Epithelial cell of proximal tubule (primary cell): ENCODE measurements at regions not wholly inside any gene's neighbourhood (a gene's known extent, or its start where the extent isn't known, plus 50 kb on each side); places are given as distances from the start of the nearest gene placed in this dataset.

Experiments used
- DNase-seq: peaks from one replicate; pipeline ENCODE4 v3.0.0-alpha.2; 2011; ENCODE audit warnings: low read depth
- H3K4me3 ChIP-seq: 2 replicates; pipeline ENCODE4 v1.5.1; 2011; ENCODE audit warnings: low read depth, mild to moderate bottlenecking, low read length
- CTCF ChIP-seq: conservative IDR thresholded peaks from 2 replicates; pipeline ENCODE4 v1.5.1; 2012; ENCODE audit warnings: low read depth, mild to moderate bottlenecking, low read length

- TF ChIP-seq CTCF, result no peak
- no peak for DNase-seq
- no peak overlapping the region for H3K4me3 ChIP-seq
Measured at GRCh38 chr2:234770031-234770506, 181.7 kb upstream of the SH3BP4 start.

- no peak for TF ChIP-seq CTCF
- H3K4me3 ChIP-seq, result no peak overlapping the region
- DNase-seq, result no peak
Measured at GRCh38 chr2:234768608-234769196, 183.1 kb upstream of the SH3BP4 start.

- H3K4me3 ChIP-seq, result no peak overlapping the region
- no peak for DNase-seq
- TF ChIP-seq CTCF, result no peak
Measured at GRCh38 chr2:234765279-234765678, 186.5 kb upstream of the SH3BP4 start.

- no peak for DNase-seq
- H3K4me3 ChIP-seq, result no peak overlapping the region
- no peak for TF ChIP-seq CTCF
Measured at GRCh38 chr2:234764372-234764771, 187.4 kb upstream of the SH3BP4 start.

GRCh38 chr2:234763002-234763873 is 188.6 kb upstream of the SH3BP4 start:
- DNase-seq, result no peak
- no peak overlapping the region for H3K4me3 ChIP-seq
- TF ChIP-seq CTCF, result no peak

GRCh38 chr2:234761910-234762309 is 189.9 kb upstream of the SH3BP4 start:
- no peak for TF ChIP-seq CTCF
- peak; percentile 50 for DNase-seq
- H3K4me3 ChIP-seq, result no peak overlapping the region
